Lower lobe of right lung (tissue), 2 donors: ENCODE measurements at regions not wholly inside any gene's neighbourhood (a gene's known extent, or its start where the extent isn't known, plus 50 kb on each side); places are given as distances from the start of the nearest gene placed in this dataset.

Experiments
- ATAC-seq, 2 donors: fragments of 200-7000 bp; cut with Tn5 transposase; one replicate each; pipeline ENCODE4 v1.9.1; 2020 to 2022; ENCODE audit warnings: mild to moderate bottlenecking in 2 of 2, moderate library complexity in 2 of 2
- DNase-seq: peaks from one replicate; pipeline ENCODE4 v3.0.0-alpha.2; 2020
- H3K27ac ChIP-seq: fragments of 200-600 bp; one replicate; pipeline ENCODE4 v1.8.0; 2022
- H3K27me3 ChIP-seq: fragments of 200-600 bp; one replicate; pipeline ENCODE4 v1.8.0; 2022; ENCODE audit warnings: low read depth
- H3K36me3 ChIP-seq: fragments of 200-600 bp; one replicate; pipeline ENCODE4 v1.8.0; 2022; ENCODE audit warnings: mild to moderate bottlenecking
- H3K4me1 ChIP-seq: fragments of 200-600 bp; one replicate; pipeline ENCODE4 v1.8.0; 2022
- H3K4me3 ChIP-seq: fragments of 200-600 bp; one replicate; pipeline ENCODE4 v1.8.0; 2022; ENCODE audit warnings: mild to moderate bottlenecking
- H3K9me3 ChIP-seq: fragments of 200-600 bp; one replicate; pipeline ENCODE4 v1.8.0; 2022
- CTCF ChIP-seq: fragments of 200-600 bp; IDR thresholded peaks from one replicate; pipeline ENCODE4 v1.8.0; 2022; ENCODE audit warnings: antibody characterized with exemption, mild to moderate bottlenecking
- intact Hi-C: fragments of 100-400 bp; cut with DNase I; formaldehyde crosslinking; loops from one replicate; pipeline ENCODE4 v1.11.0; 2022
- donor health status: DM: no; HTN: yes; CAD: no; lungs with severe emphysema.

GRCh38 chr6:45791211-45792168, 224.2 kb downstream of the CLIC5 start:
- no peak for DNase-seq
- no peaks in the 10 kb centered on the region for H3K36me3 ChIP-seq
- ATAC-seq, result peak in 1 of 2 donors; percentile 35
- no peak overlapping the region for H3K4me3 ChIP-seq
- H3K9me3 ChIP-seq, result no peaks in the 10 kb centered on the region
- no peak for TF ChIP-seq CTCF
- no peaks in the 10 kb centered on the region for H3K4me1 ChIP-seq
- intact Hi-C loops, result no loop called here
- no peaks in the 10 kb centered on the region for H3K27me3 ChIP-seq
- no peak overlapping the region for H3K27ac ChIP-seq

- TF ChIP-seq CTCF, result no peak
- Histone ChIP-seq H3K27ac (no peak overlapping the region), H3K4me3 (no peak overlapping the region), H3K36me3 (no peaks in the 10 kb centered on the region), H3K9me3 (no peaks in the 10 kb centered on the region), H3K4me1 (no peaks in the 10 kb centered on the region), H3K27me3 (no peaks in the 10 kb centered on the region)
- intact Hi-C loops, result no loop called here
- no peak for ATAC-seq
- no peak for DNase-seq
Observed at GRCh38 chr6:45789238-45789637, 226.4 kb downstream of the CLIC5 start.

DNA sequence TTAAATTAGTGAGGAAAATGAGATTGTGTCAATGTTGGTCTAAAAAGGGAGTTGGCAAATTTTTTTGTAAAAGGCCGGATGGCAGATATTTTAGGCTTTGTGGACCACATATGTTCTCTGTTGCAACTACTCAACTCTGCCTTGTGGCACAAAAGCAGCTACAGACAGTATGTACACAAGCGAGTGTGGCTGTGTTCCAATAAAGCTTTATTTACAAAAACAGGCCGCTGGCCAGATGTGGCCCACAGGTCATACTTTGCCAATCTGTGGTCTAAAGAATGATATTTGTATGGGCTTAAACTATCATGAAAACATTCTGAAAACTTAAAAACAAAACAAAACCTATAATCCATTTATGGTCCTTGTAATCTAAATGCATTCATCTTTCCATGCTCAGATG, 228.3 kb downstream of the CLIC5 start:
- intact Hi-C loops, result no loop called here
- Histone ChIP-seq H3K27me3 (no peaks in the 10 kb centered on the region), H3K9me3 (no peaks in the 10 kb centered on the region), H3K4me1 (no peaks in the 10 kb centered on the region), H3K36me3 (no peaks in the 10 kb centered on the region), H3K27ac (no peak overlapping the region), H3K4me3 (no peak overlapping the region)
- no peak for DNase-seq
- no peak for TF ChIP-seq CTCF
- no peak for ATAC-seq

DNA sequence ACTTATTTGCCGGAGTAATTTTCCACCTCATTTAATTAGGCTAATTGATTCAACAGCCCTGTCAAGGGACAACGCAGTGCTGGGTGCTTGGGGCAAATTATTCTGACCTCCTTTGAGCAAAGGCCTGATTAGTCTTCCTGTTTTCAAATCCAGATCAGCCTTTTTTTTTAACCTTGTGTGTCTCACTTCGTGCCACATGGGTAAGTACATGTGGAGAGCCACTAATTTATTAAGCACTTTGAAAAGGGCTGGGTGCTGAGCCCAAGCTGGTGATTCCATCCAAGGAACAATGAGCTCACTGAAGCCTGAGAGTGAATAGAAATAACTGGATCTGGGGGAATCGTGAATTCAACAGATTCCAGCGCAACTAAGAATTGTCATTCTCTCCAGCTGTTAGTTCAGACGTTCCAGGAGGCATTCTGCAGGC, 229.3 kb downstream of the CLIC5 start:
- no peak for DNase-seq
- no peak overlapping the region for H3K27ac ChIP-seq
- no peak overlapping the region for H3K4me3 ChIP-seq
- H3K4me1 ChIP-seq, result no peaks in the 10 kb centered on the region
- ATAC-seq, result no peak
- intact Hi-C loops, result no loop called here
- TF ChIP-seq CTCF, result no peak
- H3K9me3 ChIP-seq, result no peaks in the 10 kb centered on the region
- H3K27me3 ChIP-seq, result no peaks in the 10 kb centered on the region
- no peaks in the 10 kb centered on the region for H3K36me3 ChIP-seq

- ATAC-seq, result no peak
- no peaks in the 10 kb centered on the region for H3K9me3 ChIP-seq
- no peaks in the 10 kb centered on the region for H3K36me3 ChIP-seq
- no peak overlapping the region for H3K4me3 ChIP-seq
- H3K27ac ChIP-seq, result no peak overlapping the region
- no peak for TF ChIP-seq CTCF
- intact Hi-C loops, result no loop called here
- no peaks in the 10 kb centered on the region for H3K27me3 ChIP-seq
- H3K4me1 ChIP-seq, result no peaks in the 10 kb centered on the region
- DNase-seq, result no peak
Observed at GRCh38 chr6:45784250-45784649, 231.4 kb downstream of the CLIC5 start.
